Suprapubic skin (tissue), 4 donors: ENCODE measurements at regions not wholly inside any gene's neighbourhood (a gene's known extent, or its start where the extent isn't known, plus 50 kb on each side); places are given as distances from the start of the nearest gene placed in this dataset.
"Not testable (repeated sequence)": the region's sequence is repeated elsewhere in the genome, so short reads cannot be mapped to it uniquely, and the experiment has no call there.

ENCODE experiments used
- DNase-seq, 2 donors: peaks; one replicate each; pipeline ENCODE4 v3.0.0-alpha.2; 2019; ENCODE audit warnings: low spot score in 2 of 2
- H3K27ac ChIP-seq: fragments of 200-600 bp; sonication (generic); one replicate; pipeline ENCODE4 v1.5.1; 2019
- H3K27me3 ChIP-seq: fragments of 200-600 bp; sonication (generic); one replicate; pipeline ENCODE4 v1.5.1; 2019
- H3K36me3 ChIP-seq: fragments of 200-600 bp; sonication (generic); one replicate; pipeline ENCODE4 v1.5.1; 2019
- H3K4me1 ChIP-seq: fragments of 200-600 bp; sonication (generic); one replicate; pipeline ENCODE4 v1.5.1; 2019
- H3K4me3 ChIP-seq: fragments of 200-600 bp; sonication (generic); one replicate; pipeline ENCODE4 v1.5.1; 2019; ENCODE audit warnings: mild to moderate bottlenecking
- H3K9me3 ChIP-seq: fragments of 200-600 bp; sonication (generic); one replicate; pipeline ENCODE4 v1.5.1; 2019
- EP300 ChIP-seq: sonication (generic); formaldehyde crosslinking; IDR thresholded peaks from one replicate; pipeline ENCODE4 v1.6.1; 2017; ENCODE audit warnings: antibody characterized with exemption
- POLR2A ChIP-seq, 2 donors: fragments of 450-650 bp; IDR thresholded peaks; one replicate each; pipeline ENCODE4 v1.6.1; 2017; ENCODE audit warnings: antibody characterized with exemption in 2 of 2, mild to moderate bottlenecking in 2 of 2, moderate library complexity in 2 of 2
- POLR2AphosphoS5 ChIP-seq, 3 donors: sonication (generic); formaldehyde crosslinking; IDR thresholded peaks; one replicate each; pipeline ENCODE4 v1.6.1; 2017; ENCODE audit warnings: antibody characterized with exemption in 3 of 3
- WGBS: methylation state at CpG from one replicate; pipeline ENCODE4 v1.1.5; 2018; 5-methylcytosine and 5-hydroxymethylcytosine counted together
- TF ChIP-seq, protein P1 (sequence below), 2 donors: fragments of 200-600 bp in 1 of 2; fragments of 450-650 bp in 1 of 2; sonication (generic) in 1 of 2; IDR thresholded peaks; one replicate each; pipeline ENCODE4 v1.5.1; 2016 to 2019; ENCODE audit warnings: antibody characterized with exemption in 2 of 2, mild to moderate bottlenecking in 1 of 2, moderate library complexity in 1 of 2

- H3K4me3 ChIP-seq, H3K27ac ChIP-seq, H3K36me3 ChIP-seq, DNase-seq, H3K27me3 ChIP-seq, H3K9me3 ChIP-seq: not testable (repeated sequence)
- H3K4me1 ChIP-seq = peaks cover 18% of the 10 kb centered on the region
- 80% methylated on average over 2 of the region's 2 CpGs for WGBS
Observed at GRCh38 chr16:88258141-88258540, 124.6 kb upstream of the ZNF469 start.

- peak; percentile 10 to 56 for DNase-seq
Observed at GRCh38 chr16:88258764-88259525, 123.8 kb upstream of the ZNF469 start.

DNA sequence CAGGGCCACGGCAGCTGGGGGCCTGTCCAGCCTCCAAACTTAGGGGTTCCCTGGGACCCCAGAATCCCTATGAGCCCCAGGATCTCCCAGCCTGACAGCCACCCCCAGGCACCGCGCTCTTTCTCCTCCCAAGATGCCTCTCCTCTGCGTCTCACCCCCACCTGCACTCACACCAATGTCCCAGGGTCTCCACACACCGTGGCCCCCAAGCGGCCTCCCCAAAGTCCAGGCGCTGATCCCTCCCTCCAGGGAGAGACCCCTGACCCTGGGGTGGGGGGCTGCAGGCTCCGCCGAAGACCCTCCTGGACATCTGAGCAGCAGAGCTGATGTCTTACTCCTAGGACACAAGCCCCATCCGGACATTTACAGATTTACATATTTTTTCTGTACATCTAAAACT, 123.2 kb upstream of the ZNF469 start:
- H3K27ac ChIP-seq, H3K9me3 ChIP-seq, H3K36me3 ChIP-seq, H3K27me3 ChIP-seq: not testable (repeated sequence)
- peak; percentile 33 to 53 for DNase-seq
- H3K4me3 ChIP-seq = peak overlapping the region; percentile 16
- peaks cover 22% of the 10 kb centered on the region for H3K4me1 ChIP-seq
- WGBS = 55% methylated on average over 10 of the region's 10 CpGs

More at GRCh38 chr16:88258764-88259525, 123.8 kb upstream of the ZNF469 start:
- peak overlapping the region; percentile 16 for H3K4me3 ChIP-seq
- H3K9me3 ChIP-seq, H3K36me3 ChIP-seq, H3K27ac ChIP-seq, H3K27me3 ChIP-seq: not testable (repeated sequence)
- 29% methylated on average over 18 of the region's 32 CpGs for WGBS
- H3K4me1 ChIP-seq = peaks cover 19% of the 10 kb centered on the region

DNA sequence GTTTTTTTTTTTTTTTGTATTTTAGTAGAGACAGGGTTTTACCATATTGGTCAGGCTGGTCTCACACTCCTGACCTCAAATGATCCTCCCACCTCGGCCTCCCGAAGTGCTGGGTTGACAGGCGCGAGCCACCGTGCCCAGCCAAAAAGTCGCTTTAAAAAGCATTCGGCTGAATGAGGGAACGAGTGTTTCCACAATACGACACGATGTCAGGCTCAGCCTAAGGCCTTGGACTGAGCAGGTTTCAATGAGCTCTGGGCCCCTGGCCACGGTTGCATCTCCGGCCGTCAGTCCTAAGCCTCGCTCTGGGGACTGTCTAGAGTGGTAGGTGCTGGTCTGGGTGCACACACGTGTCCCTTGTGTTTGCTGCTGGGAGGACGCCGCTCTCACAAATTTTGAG, 122.6 kb upstream of the ZNF469 start:
- H3K27ac ChIP-seq, H3K4me3 ChIP-seq, H3K9me3 ChIP-seq, H3K27me3 ChIP-seq, H3K36me3 ChIP-seq: not testable (repeated sequence)
- 94% methylated on average over 13 of the region's 17 CpGs for WGBS
- peaks cover 28% of the 10 kb centered on the region for H3K4me1 ChIP-seq
- peak; percentile 35 to 65 for DNase-seq

GRCh38 chr16:88260881-88261665, 121.7 kb upstream of the ZNF469 start:
- H3K27ac ChIP-seq, H3K9me3 ChIP-seq, H3K36me3 ChIP-seq, H3K4me3 ChIP-seq, H3K27me3 ChIP-seq: not testable (repeated sequence)
- DNase-seq = peak; percentile 35 to 61
- WGBS = 92% methylated on average over 21 of the region's 26 CpGs
- peaks cover 37% of the 10 kb centered on the region for H3K4me1 ChIP-seq

- 66% methylated on average over 13 of the region's 18 CpGs for WGBS
- peaks cover 38% of the 10 kb centered on the region for H3K4me1 ChIP-seq
- H3K36me3 ChIP-seq, H3K4me3 ChIP-seq, H3K9me3 ChIP-seq, H3K27me3 ChIP-seq, H3K27ac ChIP-seq: not testable (repeated sequence)
- DNase-seq = peak; percentile 52 to 79
Observed at GRCh38 chr16:88261814-88262605, 120.7 kb upstream of the ZNF469 start.

- H3K4me1 ChIP-seq = peaks cover 38% of the 10 kb centered on the region
- peak in 1 of 2 donors; percentile 79 for DNase-seq
- not testable (repeated sequence) for H3K4me3 ChIP-seq, H3K36me3 ChIP-seq, H3K9me3 ChIP-seq, H3K27me3 ChIP-seq
- H3K27ac ChIP-seq = peak overlapping the region; percentile 38
- 66% methylated on average over 29 of the region's 34 CpGs for WGBS
Observed at GRCh38 chr16:88262858-88263563, 119.7 kb upstream of the ZNF469 start.

GRCh38 chr16:88263681-88264287, 119.0 kb upstream of the ZNF469 start:
- H3K4me3 ChIP-seq, H3K27ac ChIP-seq, H3K27me3 ChIP-seq, H3K36me3 ChIP-seq, DNase-seq, H3K9me3 ChIP-seq: not testable (repeated sequence)
- H3K4me1 ChIP-seq = peaks cover 38% of the 10 kb centered on the region
- no CpG with 5 or more reads among the region's 17 CpGs for WGBS

GRCh38 chr16:88264641-88265285, 118.0 kb upstream of the ZNF469 start:
- Histone ChIP-seq H3K4me3 (peak overlapping the region; percentile 22), H3K9me3 (no peaks in the 10 kb centered on the region), H3K4me1 (peaks cover 29% of the 10 kb centered on the region), H3K27me3 (no peaks in the 10 kb centered on the region), H3K27ac (no peak overlapping the region), H3K36me3 (no peaks in the 10 kb centered on the region)
- WGBS = 11% methylated on average over 13 of the region's 30 CpGs
- TF ChIP-seq, protein P1, sequence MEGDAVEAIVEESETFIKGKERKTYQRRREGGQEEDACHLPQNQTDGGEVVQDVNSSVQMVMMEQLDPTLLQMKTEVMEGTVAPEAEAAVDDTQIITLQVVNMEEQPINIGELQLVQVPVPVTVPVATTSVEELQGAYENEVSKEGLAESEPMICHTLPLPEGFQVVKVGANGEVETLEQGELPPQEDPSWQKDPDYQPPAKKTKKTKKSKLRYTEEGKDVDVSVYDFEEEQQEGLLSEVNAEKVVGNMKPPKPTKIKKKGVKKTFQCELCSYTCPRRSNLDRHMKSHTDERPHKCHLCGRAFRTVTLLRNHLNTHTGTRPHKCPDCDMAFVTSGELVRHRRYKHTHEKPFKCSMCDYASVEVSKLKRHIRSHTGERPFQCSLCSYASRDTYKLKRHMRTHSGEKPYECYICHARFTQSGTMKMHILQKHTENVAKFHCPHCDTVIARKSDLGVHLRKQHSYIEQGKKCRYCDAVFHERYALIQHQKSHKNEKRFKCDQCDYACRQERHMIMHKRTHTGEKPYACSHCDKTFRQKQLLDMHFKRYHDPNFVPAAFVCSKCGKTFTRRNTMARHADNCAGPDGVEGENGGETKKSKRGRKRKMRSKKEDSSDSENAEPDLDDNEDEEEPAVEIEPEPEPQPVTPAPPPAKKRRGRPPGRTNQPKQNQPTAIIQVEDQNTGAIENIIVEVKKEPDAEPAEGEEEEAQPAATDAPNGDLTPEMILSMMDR (IDR thresholded peaks at IDR 0.05) = no peak
- no peak for TF ChIP-seq POLR2A (IDR thresholded peaks at IDR 0.05)
- TF ChIP-seq EP300 = no peak
- TF ChIP-seq POLR2AphosphoS5 (IDR thresholded peaks at IDR 0.05) = no peak
- DNase-seq = peak; percentile 97 to 98

DNA sequence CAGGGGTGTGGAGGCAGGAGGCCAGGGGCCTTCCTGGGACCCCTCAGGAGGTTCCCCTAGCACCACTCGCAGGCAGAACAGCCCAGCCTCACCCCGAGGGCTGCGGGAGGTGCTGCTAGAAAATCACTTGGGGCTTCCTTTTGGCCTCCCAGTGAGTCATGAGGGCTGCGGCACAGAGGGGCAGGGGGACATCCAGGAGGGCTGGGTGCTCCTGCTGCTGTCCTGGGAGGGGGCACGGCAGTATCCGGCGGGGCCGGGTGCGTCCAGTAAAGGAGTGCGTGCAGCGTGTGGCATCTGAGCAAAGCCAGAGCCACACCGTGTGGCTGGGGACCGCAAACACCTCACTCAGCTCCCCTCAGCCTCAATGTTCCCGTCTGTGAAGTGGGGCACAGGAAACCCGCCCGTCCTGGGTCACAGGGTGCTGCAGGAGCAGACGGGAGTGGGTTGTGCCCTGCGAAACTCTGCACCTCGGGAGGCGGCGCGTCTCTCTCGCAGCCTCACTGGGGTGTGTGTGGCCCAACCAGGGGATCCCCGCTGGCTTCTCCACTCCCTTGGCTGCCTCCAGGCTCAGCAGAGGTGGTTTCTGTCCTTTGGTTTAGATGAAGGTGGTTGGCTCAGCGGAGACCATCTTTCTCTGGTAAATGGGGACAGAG, 117.3 kb upstream of the ZNF469 start:
- H3K4me3 ChIP-seq = peak overlapping the region; percentile 22
- DNase-seq, H3K27ac ChIP-seq, H3K27me3 ChIP-seq, H3K9me3 ChIP-seq, H3K36me3 ChIP-seq: not testable (repeated sequence)
- 46% methylated on average over 15 of the region's 25 CpGs for WGBS
- peaks cover 29% of the 10 kb centered on the region for H3K4me1 ChIP-seq

DNA sequence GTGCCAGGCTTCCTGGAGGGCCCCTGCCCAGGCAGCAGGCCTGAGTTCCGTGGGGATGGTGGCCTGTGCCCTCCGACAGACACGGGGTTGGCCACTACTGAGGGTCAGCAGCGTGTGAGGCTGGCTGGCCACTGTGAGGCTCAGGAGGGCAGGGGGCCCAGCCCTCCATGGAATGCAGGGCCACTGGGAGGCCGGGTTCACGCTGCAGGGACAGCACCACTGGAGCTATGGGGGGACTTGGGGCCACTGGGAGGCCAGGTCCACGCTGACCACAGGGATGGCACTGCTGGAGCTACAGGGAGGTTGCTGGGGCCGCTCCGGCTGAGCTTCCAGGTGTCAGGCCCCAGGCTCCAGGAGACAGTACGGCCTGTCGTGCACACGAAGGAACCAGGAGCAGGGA, 116.7 kb upstream of the ZNF469 start:
- H3K27ac ChIP-seq = not testable (repeated sequence)

More for the DNA sequence above, 116.7 kb upstream of the ZNF469 start:
- H3K9me3 ChIP-seq, H3K27me3 ChIP-seq, H3K4me3 ChIP-seq, DNase-seq, H3K36me3 ChIP-seq: not testable (repeated sequence)
- peaks cover 29% of the 10 kb centered on the region for H3K4me1 ChIP-seq
- WGBS = no CpG with 5 or more reads among the region's 12 CpGs
